Keratinocyte (primary cell): ENCODE measurements at regions not wholly inside any gene's neighbourhood (a gene's known extent, or its start where the extent isn't known, plus 50 kb on each side); places are given as distances from the start of the nearest gene placed in this dataset.

ENCODE experiments used
- EZH2 ChIP-seq: IDR thresholded peaks from one replicate; pipeline ENCODE4 v1.6.1; 2012; ENCODE audit warnings: inconsistent platforms, mild to moderate bottlenecking, low read length, moderate library complexity
- TF ChIP-seq, protein P1 (sequence below), 3 experiments: IDR thresholded peaks in 1 of 3; conservative IDR thresholded peaks in 1 of 3; optimal IDR thresholded peaks in 1 of 3; 2 replicates in 2 of 3; 3 replicates in 1 of 3; pipeline versions ENCODE3 to v1.5.1; 2011; ENCODE audit warnings: low read length in 3 of 3, mild to moderate bottlenecking in 3 of 3, moderate library complexity in 2 of 3, control low read depth in 1 of 3, inconsistent platforms in 1 of 3; ENCODE audit not compliant: insufficient read depth in 2 of 3; ENCODE audit errors: extremely low read depth in 1 of 3

- TF ChIP-seq, protein P1, sequence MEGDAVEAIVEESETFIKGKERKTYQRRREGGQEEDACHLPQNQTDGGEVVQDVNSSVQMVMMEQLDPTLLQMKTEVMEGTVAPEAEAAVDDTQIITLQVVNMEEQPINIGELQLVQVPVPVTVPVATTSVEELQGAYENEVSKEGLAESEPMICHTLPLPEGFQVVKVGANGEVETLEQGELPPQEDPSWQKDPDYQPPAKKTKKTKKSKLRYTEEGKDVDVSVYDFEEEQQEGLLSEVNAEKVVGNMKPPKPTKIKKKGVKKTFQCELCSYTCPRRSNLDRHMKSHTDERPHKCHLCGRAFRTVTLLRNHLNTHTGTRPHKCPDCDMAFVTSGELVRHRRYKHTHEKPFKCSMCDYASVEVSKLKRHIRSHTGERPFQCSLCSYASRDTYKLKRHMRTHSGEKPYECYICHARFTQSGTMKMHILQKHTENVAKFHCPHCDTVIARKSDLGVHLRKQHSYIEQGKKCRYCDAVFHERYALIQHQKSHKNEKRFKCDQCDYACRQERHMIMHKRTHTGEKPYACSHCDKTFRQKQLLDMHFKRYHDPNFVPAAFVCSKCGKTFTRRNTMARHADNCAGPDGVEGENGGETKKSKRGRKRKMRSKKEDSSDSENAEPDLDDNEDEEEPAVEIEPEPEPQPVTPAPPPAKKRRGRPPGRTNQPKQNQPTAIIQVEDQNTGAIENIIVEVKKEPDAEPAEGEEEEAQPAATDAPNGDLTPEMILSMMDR (optimal IDR thresholded peaks at IDR 0.05 in 1 of 3, IDR thresholded peaks at IDR 0.05 in 1 of 3, conservative IDR thresholded peaks at IDR 0.05 in 1 of 3; ENCODE audit: extremely low read depth in 1 of 3, insufficient read depth in 2 of 3, low read length in 3 of 3), result no peak
- TF ChIP-seq EZH2, result no peak
Observed at GRCh38 chr4:65066106-65066505, 604.2 kb downstream of the EPHA5 start.
